ENCODE measurements at regions not wholly inside any gene's neighbourhood (a gene's known extent, or its start where the extent isn't known, plus 50 kb on each side); places are given as distances from the start of the nearest gene placed in this dataset.

GRCh38 chr21:27505516-27505915 lies 538.6 kb upstream of the ADAMTS5 start:
- peak; percentile 27 for DNase-seq
- in situ Hi-C loops (cut with HindIII; ENCODE audit: low pct_ligation_motif_present, low pct_unique_long_range_greater_than_20kb, low sequenced_read_pairs), result no loop called here

- in situ Hi-C loops (cut with HindIII; ENCODE audit: low pct_ligation_motif_present, low pct_unique_long_range_greater_than_20kb, low sequenced_read_pairs), result no loop called here
Observed at GRCh38 chr21:27502801-27503200, 535.9 kb upstream of the ADAMTS5 start.

GRCh38 chr21:27498025-27498424 lies 531.1 kb upstream of the ADAMTS5 start:
- DNase-seq, result no peak
- in situ Hi-C loops (cut with HindIII; ENCODE audit: low pct_ligation_motif_present, low pct_unique_long_range_greater_than_20kb, low sequenced_read_pairs), result no loop called here

More at GRCh38 chr21:27502801-27503200, 535.9 kb upstream of the ADAMTS5 start:
- no peak for DNase-seq

DNA sequence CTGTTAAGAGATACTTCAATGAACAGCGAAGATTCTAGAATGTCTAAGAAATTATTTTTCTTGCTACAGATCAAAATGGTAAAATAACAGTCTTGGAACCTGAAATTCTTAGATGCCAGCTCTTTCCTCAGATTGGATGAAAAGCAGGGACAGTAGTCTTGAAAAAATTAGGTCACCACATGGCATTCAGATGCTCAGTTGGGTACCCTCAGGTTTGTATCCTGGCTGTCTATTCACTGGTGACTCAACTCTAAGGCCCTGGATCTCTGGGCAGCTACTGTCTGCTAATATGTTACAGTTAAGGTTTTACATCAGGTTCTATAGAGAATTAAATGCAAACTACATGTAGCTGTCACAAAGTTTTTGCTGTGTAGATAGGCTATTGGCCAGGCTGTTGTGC lies 528.9 kb upstream of the ADAMTS5 start:
- no peak for DNase-seq
- in situ Hi-C loops (cut with HindIII; ENCODE audit: low pct_ligation_motif_present, low pct_unique_long_range_greater_than_20kb, low sequenced_read_pairs), result no loop called here

- in situ Hi-C loops (cut with HindIII; ENCODE audit: low pct_ligation_motif_present, low pct_unique_long_range_greater_than_20kb, low sequenced_read_pairs), result no loop called here
- DNase-seq, result no peak
Observed at GRCh38 chr21:27493542-27493941, 526.7 kb upstream of the ADAMTS5 start.

DNA sequence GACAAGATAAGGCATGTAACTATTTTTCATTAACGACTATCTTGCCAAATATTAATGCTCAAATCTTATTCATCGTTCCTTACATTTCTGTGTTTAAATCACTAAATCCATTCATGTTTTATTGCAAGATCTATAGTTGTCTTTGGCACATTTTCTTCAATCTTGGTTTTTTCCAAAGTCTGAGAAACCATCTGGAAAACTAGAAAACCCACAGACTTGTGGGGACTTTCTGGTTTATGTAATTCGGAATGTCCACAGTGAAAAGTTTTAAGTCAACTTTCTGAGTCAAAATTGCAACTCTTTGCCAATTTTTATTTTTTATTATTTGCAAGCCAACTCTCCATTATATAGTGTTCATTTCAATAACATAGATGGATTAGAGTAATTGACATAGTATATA lies 520.8 kb upstream of the ADAMTS5 start:
- in situ Hi-C loops (cut with HindIII; ENCODE audit: low pct_ligation_motif_present, low pct_unique_long_range_greater_than_20kb, low sequenced_read_pairs), result no loop called here
- DNase-seq, result no peak

- in situ Hi-C loops (cut with HindIII; ENCODE audit: low pct_ligation_motif_present, low pct_unique_long_range_greater_than_20kb, low sequenced_read_pairs), result no loop called here
- peak; percentile 8 for DNase-seq
Observed at GRCh38 chr21:27480841-27481261, 514.0 kb upstream of the ADAMTS5 start.

GRCh38 chr21:27477296-27477695 lies 510.4 kb upstream of the ADAMTS5 start:
- DNase-seq, result no peak
- in situ Hi-C loops (cut with HindIII; ENCODE audit: low pct_ligation_motif_present, low pct_unique_long_range_greater_than_20kb, low sequenced_read_pairs), result no loop called here

GRCh38 chr21:27476696-27477095 lies 509.8 kb upstream of the ADAMTS5 start:
- in situ Hi-C loops (cut with HindIII; ENCODE audit: low pct_ligation_motif_present, low pct_unique_long_range_greater_than_20kb, low sequenced_read_pairs), result no loop called here
- no peak for DNase-seq

DNA sequence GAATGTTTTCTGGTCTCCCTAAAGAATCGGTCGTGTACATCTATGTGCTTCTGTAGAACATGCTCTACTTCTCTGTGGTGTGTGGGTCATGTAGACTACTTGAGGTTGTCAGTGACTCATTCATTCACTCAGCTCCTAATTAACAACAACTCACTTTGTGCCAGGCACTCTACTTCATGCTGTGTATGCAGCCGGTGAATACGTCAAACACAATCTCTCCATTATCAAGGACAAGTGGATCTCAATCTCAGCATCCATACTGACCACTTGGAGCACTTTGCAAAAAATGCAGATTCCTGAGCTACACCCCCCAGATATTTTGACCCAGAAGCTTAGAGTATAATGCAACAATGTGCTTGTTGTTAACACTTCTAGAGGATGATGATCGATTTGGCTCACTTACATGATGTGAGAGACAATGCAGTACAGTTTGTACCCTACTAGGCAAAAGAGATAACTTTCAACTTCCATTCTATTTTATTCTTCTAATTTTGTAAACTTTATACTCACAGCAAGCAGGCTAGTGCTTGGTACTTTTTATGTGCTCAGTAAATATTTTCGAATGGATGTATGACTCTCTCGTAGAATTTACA lies 508.6 kb upstream of the ADAMTS5 start:
- in situ Hi-C loops (cut with HindIII; ENCODE audit: low pct_ligation_motif_present, low pct_unique_long_range_greater_than_20kb, low sequenced_read_pairs), result no loop called here
- DNase-seq, result no peak

GRCh38 chr21:27467366-27467765 lies 500.5 kb upstream of the ADAMTS5 start:
- in situ Hi-C loops (cut with HindIII; ENCODE audit: low pct_ligation_motif_present, low pct_unique_long_range_greater_than_20kb, low sequenced_read_pairs), result no loop called here
- no peak for DNase-seq

- DNase-seq, result no peak
- in situ Hi-C loops (cut with HindIII; ENCODE audit: low pct_ligation_motif_present, low pct_unique_long_range_greater_than_20kb, low sequenced_read_pairs), result no loop called here
Observed at GRCh38 chr21:27466140-27466539, 499.3 kb upstream of the ADAMTS5 start.

DNA sequence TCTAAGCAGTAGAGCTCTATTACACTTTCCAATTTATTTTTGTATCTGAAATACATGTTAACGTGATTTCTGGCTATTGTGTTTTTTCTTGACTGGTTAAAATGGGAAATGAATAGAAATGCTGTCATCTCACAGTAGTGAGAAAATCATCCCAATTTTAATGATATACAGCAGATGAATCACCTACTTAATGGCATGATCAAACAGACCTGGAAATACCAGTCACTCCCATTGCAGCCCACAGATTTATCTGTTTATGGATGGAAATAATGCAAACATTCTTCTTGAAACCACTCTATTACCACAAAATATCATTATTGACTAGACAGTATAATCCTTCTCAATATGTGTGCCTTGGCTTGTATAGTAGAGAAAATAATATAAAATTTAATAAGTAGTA lies 497.8 kb upstream of the ADAMTS5 start:
- in situ Hi-C loops (cut with HindIII; ENCODE audit: low pct_ligation_motif_present, low pct_unique_long_range_greater_than_20kb, low sequenced_read_pairs), result no loop called here

GRCh38 chr21:27462726-27463125 lies 495.8 kb upstream of the ADAMTS5 start:
- in situ Hi-C loops (cut with HindIII; ENCODE audit: low pct_ligation_motif_present, low pct_unique_long_range_greater_than_20kb, low sequenced_read_pairs), result no loop called here
- no peak for DNase-seq

More for the DNA sequence above, 497.8 kb upstream of the ADAMTS5 start:
- no peak for DNase-seq

DNA sequence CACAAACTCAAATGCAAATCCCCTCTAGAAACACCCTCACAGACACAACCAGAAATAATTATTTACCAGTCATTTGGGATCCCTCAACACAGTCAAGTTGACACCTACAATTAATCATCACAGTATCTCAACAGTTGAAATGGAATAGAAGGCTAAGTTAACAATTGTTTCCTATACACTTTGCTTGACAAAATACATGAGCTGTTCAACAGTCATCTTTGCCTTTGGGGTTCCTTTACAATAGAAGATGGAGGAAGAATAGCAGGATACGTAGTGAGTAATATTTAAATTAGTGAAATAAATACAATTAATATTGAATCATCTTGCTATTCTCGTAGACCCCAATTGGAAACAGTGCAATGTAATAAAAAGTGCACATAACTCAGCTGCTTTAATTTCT lies 487.3 kb upstream of the ADAMTS5 start:
- DNase-seq, result no peak
- in situ Hi-C loops (cut with HindIII; ENCODE audit: low pct_ligation_motif_present, low pct_unique_long_range_greater_than_20kb, low sequenced_read_pairs), result no loop called here

DNA sequence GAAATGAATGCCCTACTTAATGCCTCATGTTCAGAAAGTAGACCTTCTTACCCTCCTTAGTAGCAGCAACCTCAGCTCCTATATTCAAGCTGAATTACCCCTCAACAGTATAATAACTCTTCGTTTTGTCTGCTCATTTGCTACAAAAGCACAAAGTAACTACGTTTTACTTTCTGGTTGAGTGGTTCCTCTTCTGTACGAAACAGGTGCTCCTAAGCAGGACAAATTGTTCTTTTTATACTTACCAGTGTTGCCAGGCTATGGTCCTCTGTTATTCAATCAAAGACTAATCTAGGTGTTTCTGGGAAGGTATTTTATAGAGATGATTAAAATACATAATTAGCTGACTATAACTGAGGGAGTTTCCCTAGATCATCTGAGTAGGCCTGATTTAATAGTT lies 484.2 kb upstream of the ADAMTS5 start:
- no peak for DNase-seq
- in situ Hi-C loops (cut with HindIII; ENCODE audit: low pct_ligation_motif_present, low pct_unique_long_range_greater_than_20kb, low sequenced_read_pairs), result no loop called here

DNA sequence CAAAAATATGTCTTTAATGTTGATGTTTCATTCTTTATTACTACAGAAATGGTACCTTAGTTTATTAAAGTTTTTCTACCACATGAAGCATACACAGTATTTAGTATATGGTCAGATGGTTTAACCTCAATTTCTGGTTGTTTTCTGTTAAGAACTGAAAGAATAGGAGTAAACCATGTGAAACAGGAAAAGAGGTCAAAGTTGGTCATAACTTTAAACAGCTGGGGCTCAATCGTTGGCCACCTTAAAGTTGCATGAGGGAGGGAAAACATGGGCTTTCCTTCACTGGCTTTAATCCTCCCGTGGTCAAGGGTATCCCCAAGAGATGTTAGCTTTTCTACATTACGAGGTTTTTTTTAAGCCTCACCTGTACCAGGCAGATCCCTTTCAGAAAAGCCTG lies 483.3 kb upstream of the ADAMTS5 start:
- in situ Hi-C loops (cut with HindIII; ENCODE audit: low pct_ligation_motif_present, low pct_unique_long_range_greater_than_20kb, low sequenced_read_pairs), result no loop called here
- DNase-seq, result no peak

DNA sequence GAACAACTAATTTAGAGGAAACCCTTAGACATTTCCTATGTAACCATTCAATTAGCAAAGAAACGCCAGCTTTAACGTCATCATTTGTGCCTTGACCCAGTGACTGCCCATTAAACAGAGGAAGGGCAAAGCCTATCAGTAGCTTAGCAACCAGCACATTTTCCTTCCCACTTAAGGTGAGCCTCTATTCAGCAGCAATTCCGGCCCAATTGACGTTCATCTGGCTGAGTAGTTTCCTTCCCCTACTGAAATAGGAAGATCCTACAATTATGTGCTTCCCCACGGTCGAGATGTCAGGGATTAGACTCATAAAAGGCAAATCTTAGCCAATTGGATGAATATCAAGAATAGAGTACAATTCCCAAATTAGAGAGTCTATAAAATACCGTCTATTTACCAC lies 482.1 kb upstream of the ADAMTS5 start:
- DNase-seq, result no peak
- in situ Hi-C loops (cut with HindIII; ENCODE audit: low pct_ligation_motif_present, low pct_unique_long_range_greater_than_20kb, low sequenced_read_pairs), result no loop called here

- in situ Hi-C loops (cut with HindIII; ENCODE audit: low pct_ligation_motif_present, low pct_unique_long_range_greater_than_20kb, low sequenced_read_pairs), result no loop called here
- DNase-seq, result no peak
Observed at GRCh38 chr21:27447843-27448242, 481.0 kb upstream of the ADAMTS5 start.

DNA sequence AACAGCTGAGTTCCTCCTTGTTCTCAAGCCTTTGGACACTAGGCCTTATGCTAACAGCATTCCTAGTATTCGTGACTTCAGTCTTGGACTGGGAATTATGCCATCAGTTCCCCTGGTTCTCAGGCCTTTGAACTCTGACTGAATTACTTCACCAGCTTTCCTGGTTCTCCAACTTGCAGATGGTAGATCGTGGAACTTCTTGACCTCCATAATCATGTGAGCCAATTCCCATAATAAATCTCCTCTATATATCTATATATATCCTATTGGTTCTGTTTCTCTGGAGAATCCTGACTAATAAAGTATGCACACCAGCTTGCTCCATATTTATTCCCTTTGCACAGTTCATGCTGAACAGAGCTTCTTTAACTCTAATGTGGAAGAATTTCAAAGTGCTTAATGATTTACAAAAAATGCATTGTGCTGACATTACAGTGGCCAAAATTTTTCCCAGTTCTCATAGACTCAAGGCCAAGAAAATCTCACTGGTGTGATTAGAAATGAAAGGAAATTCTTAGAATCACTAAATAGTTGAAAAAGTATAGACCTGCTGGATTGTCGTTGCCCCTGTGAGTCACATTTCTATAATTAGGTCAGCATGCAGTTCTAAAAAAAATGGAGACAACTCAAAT lies 462.9 kb upstream of the ADAMTS5 start:
- no peak for DNase-seq
- in situ Hi-C loops (cut with HindIII; ENCODE audit: low pct_ligation_motif_present, low pct_unique_long_range_greater_than_20kb, low sequenced_read_pairs), result no loop called here
